H1 (cell line): ENCODE measurements at regions not wholly inside any gene's neighbourhood (a gene's known extent, or its start where the extent isn't known, plus 50 kb on each side); places are given as distances from the start of the nearest gene placed in this dataset.

ENCODE experiments used
- EZH2 ChIP-seq: fragments of 200-600 bp; sonication (generic); IDR thresholded peaks from 2 replicates; pipeline ENCODE4 v1.7.1; 2012; ENCODE audit warnings: low read depth, mild to moderate bottlenecking, moderate library complexity, low read length, inconsistent platforms; ENCODE audit not compliant: severe bottlenecking
- TF ChIP-seq, protein P1 (sequence below), 3 experiments: IDR thresholded peaks; 1 replicate in 2 of 3; 2 replicates in 1 of 3; pipeline versions ENCODE4 v1.5.1 to v1.6.1; 2011; ENCODE audit warnings: low read length in 3 of 3, mild to moderate bottlenecking in 3 of 3, inconsistent platforms in 2 of 3, low read depth in 1 of 3, moderate library complexity in 1 of 3; ENCODE audit not compliant: insufficient read depth in 1 of 3; ENCODE audit errors: control extremely low read depth in 1 of 3

DNA sequence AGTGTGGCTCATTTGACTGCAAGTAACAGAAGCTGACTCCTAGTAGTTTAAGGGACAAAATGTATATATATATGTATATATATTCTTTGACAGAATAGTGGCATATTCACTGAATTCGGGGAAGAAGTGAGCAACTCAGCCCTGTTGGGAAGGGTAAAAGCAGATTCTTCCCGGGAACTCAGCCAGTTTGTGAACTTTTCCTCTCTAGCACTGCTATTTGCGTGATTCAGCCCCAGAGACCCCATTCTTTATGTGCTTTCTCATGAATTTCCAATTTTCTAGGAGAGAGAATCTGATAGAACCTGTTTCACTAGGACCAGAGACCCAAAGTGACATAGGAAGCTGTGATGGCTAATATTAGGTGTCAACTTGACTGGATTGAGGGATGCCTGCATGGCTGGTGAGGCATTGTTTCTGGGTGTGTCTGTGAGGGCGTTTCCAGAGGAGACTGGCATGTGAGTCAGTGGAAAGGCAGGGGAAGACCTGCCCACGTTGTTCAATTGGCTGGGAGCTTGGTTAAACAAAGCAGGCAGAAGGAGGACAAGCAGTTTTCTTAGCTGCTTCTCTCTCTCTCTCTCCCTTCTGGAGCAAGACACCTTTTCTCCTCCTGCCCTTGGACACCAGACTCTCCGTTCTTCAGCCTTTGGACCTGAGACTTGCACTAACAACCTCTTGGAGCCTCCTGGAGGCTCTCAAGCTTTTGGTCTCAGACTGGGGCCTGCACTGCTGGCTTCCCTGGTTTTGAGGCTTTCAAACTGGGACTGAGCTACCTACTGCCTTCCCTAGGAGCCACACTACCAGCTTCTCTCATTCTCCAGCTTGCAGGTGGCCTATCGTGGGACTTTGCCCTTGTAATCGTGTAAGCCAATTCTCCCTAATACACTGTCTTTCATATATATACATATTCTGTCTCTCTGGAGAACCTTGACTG, 93.4 kb upstream of the KCNK1 start:
- TF ChIP-seq, protein P1, sequence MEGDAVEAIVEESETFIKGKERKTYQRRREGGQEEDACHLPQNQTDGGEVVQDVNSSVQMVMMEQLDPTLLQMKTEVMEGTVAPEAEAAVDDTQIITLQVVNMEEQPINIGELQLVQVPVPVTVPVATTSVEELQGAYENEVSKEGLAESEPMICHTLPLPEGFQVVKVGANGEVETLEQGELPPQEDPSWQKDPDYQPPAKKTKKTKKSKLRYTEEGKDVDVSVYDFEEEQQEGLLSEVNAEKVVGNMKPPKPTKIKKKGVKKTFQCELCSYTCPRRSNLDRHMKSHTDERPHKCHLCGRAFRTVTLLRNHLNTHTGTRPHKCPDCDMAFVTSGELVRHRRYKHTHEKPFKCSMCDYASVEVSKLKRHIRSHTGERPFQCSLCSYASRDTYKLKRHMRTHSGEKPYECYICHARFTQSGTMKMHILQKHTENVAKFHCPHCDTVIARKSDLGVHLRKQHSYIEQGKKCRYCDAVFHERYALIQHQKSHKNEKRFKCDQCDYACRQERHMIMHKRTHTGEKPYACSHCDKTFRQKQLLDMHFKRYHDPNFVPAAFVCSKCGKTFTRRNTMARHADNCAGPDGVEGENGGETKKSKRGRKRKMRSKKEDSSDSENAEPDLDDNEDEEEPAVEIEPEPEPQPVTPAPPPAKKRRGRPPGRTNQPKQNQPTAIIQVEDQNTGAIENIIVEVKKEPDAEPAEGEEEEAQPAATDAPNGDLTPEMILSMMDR (IDR thresholded peaks at IDR 0.05; ENCODE audit: control extremely low read depth in 1 of 3, insufficient read depth in 1 of 3, low read depth in 1 of 3, low read length in 3 of 3) = no peak
- TF ChIP-seq EZH2 = no peak
